GM18870 (cell line): ENCODE measurements at regions not wholly inside any gene's neighbourhood (a gene's known extent, or its start where the extent isn't known, plus 50 kb on each side); places are given as distances from the start of the nearest gene placed in this dataset.
"Not testable (repeated sequence)": the region's sequence is repeated elsewhere in the genome, so short reads cannot be mapped to it uniquely, and the experiment has no call there.

Source experiments
- ATAC-seq: cut with Tn5 transposase; IDR thresholded peaks from one replicate; pipeline ENCODE4 v1.9.1; 2021; ENCODE audit warnings: moderate library complexity; ENCODE audit not compliant: unreplicated experiment

GRCh38 chr6:119444642-119445557, 95.3 kb upstream of the MAN1A1 start:
- ATAC-seq: peak; percentile 80

- no peak for ATAC-seq
Observed at GRCh38 chr6:119443993-119444641, 94.6 kb upstream of the MAN1A1 start.

GRCh38 chr6:119442776-119443184, 93.2 kb upstream of the MAN1A1 start:
- peak; percentile 34 for ATAC-seq

GRCh38 chr6:119440953-119441352, 91.4 kb upstream of the MAN1A1 start:
- ATAC-seq: no peak

- ATAC-seq: no peak
Observed at GRCh38 chr6:119436583-119436982, 87.0 kb upstream of the MAN1A1 start.

- no peak for ATAC-seq
Observed at GRCh38 chr6:119431799-119432198, 82.2 kb upstream of the MAN1A1 start.

GRCh38 chr6:119430805-119431204, 81.2 kb upstream of the MAN1A1 start:
- no peak for ATAC-seq

GRCh38 chr6:119428633-119429032, 79.1 kb upstream of the MAN1A1 start:
- ATAC-seq: no peak

GRCh38 chr6:119426619-119427018, 77.1 kb upstream of the MAN1A1 start:
- ATAC-seq: no peak

GRCh38 chr6:119423996-119424395, 74.4 kb upstream of the MAN1A1 start:
- ATAC-seq: no peak

- not testable (repeated sequence) for ATAC-seq
Observed at GRCh38 chr6:119418084-119418483, 68.5 kb upstream of the MAN1A1 start.

- ATAC-seq: no peak
Observed at GRCh38 chr6:119407156-119407555, 57.6 kb upstream of the MAN1A1 start.

GRCh38 chr6:119405114-119405513, 55.6 kb upstream of the MAN1A1 start:
- ATAC-seq: not testable (repeated sequence)
